ENCODE measurements at regions not wholly inside any gene's neighbourhood (a gene's known extent, or its start where the extent isn't known, plus 50 kb on each side); places are given as distances from the start of the nearest gene placed in this dataset.
"Not testable (repeated sequence)": the region's sequence is repeated elsewhere in the genome, so short reads cannot be mapped to it uniquely, and the experiment has no call there.

- DNase-seq (ENCODE audit: low spot score): peak; percentile 30
Measured at GRCh38 chr3:65039754-65040210, 352.0 kb upstream of the ADAMTS9 start.

- no peak for DNase-seq (ENCODE audit: low spot score)
Measured at GRCh38 chr3:65037861-65038260, 350.1 kb upstream of the ADAMTS9 start.

GRCh38 chr3:65035246-65035645, 347.4 kb upstream of the ADAMTS9 start:
- DNase-seq (ENCODE audit: low spot score): no peak

- DNase-seq (ENCODE audit: low spot score): no peak
Measured at GRCh38 chr3:65033576-65033975, 345.8 kb upstream of the ADAMTS9 start.

- peak; percentile 51 for DNase-seq (ENCODE audit: low spot score)
Measured at GRCh38 chr3:65030847-65031463, 343.2 kb upstream of the ADAMTS9 start.

GRCh38 chr3:65030014-65030627, 342.3 kb upstream of the ADAMTS9 start:
- no peak for DNase-seq (ENCODE audit: low spot score)

- no peak for DNase-seq (ENCODE audit: low spot score)
Measured at GRCh38 chr3:65029130-65029529, 341.3 kb upstream of the ADAMTS9 start.

- no peak for DNase-seq (ENCODE audit: low spot score)
Measured at GRCh38 chr3:65028024-65028423, 340.2 kb upstream of the ADAMTS9 start.

- DNase-seq (ENCODE audit: low spot score): no peak
Measured at GRCh38 chr3:65027335-65027734, 339.5 kb upstream of the ADAMTS9 start.

GRCh38 chr3:65026151-65026550, 338.4 kb upstream of the ADAMTS9 start:
- DNase-seq (ENCODE audit: low spot score): no peak

- DNase-seq (ENCODE audit: low spot score): no peak
Measured at GRCh38 chr3:65024148-65024547, 336.3 kb upstream of the ADAMTS9 start.

GRCh38 chr3:65020281-65021160, 332.7 kb upstream of the ADAMTS9 start:
- no peak for DNase-seq (ENCODE audit: low spot score)

- no peak for DNase-seq (ENCODE audit: low spot score)
Measured at GRCh38 chr3:65019443-65020055, 331.7 kb upstream of the ADAMTS9 start.

- DNase-seq (ENCODE audit: low spot score): no peak
Measured at GRCh38 chr3:65018801-65019200, 331.0 kb upstream of the ADAMTS9 start.

- DNase-seq (ENCODE audit: low spot score): no peak
Measured at GRCh38 chr3:65017359-65017758, 329.6 kb upstream of the ADAMTS9 start.

GRCh38 chr3:65015711-65016110, 327.9 kb upstream of the ADAMTS9 start:
- DNase-seq (ENCODE audit: low spot score): no peak

- DNase-seq (ENCODE audit: low spot score): no peak
Measured at GRCh38 chr3:65013053-65013452, 325.3 kb upstream of the ADAMTS9 start.

- DNase-seq (ENCODE audit: low spot score): peak; percentile 20
Measured at GRCh38 chr3:65006300-65006739, 318.5 kb upstream of the ADAMTS9 start.

GRCh38 chr3:65005486-65005885, 317.7 kb upstream of the ADAMTS9 start:
- DNase-seq (ENCODE audit: low spot score): no peak

- DNase-seq (ENCODE audit: low spot score): no peak
Measured at GRCh38 chr3:65004795-65005295, 317.0 kb upstream of the ADAMTS9 start.

- DNase-seq (ENCODE audit: low spot score): no peak
Measured at GRCh38 chr3:65004306-65004705, 316.5 kb upstream of the ADAMTS9 start.

GRCh38 chr3:65001119-65001518, 313.3 kb upstream of the ADAMTS9 start:
- DNase-seq (ENCODE audit: low spot score): not testable (repeated sequence)
